ENCODE measurements at regions not wholly inside any gene's neighbourhood (a gene's known extent, or its start where the extent isn't known, plus 50 kb on each side); places are given as distances from the start of the nearest gene placed in this dataset.
A peak's percentile ranks its signal among the peaks of the same experiment; 100 is the strongest.

DNA sequence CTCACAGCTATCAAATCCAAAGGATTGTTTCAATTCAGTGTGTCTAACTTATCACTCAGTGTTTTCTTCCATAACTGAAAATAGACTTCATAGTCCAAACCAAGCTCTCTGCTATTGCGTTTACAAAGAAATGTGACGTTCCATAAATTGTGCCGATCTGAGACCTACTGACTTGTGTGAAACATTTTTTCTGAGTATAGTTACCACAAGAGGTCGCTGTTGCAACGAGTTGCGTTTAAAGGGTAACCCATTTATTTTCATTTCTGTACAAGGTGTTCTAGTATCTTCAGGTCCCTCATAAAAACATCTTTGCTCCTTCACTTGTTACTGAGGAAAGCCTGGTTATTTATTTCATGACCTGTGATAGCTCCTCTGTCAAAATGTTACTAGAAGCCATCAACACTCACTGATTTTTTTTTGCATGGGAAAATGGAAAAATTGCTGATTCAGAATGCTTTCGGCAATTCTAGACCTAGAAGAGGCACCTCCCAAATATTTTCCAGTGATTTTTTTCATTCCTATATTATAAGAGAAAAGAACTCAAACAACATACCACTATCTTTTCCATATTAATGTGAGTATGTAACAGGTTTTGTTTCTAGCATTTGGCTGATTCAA is 60.9 kb upstream of the OR4E1 start:
- H3K27me3 ChIP-seq (replicated peaks; ENCODE audit: insufficient read depth) = no peaks in the 10 kb centered on the region
- H3K27ac ChIP-seq = no peak overlapping the region
- 22 to 26% methylated on average over 7 of the region's 7 CpGs for WGBS, 2 experiments (ENCODE audit: low coverage in 1 of 2, low lambda C conversion rate in 2 of 2, missing lambda C conversion rate in 2 of 2)
- H3K9me3 ChIP-seq (ENCODE audit: low read depth) = no peaks in the 10 kb centered on the region
- no peaks in the 10 kb centered on the region for H3K79me2 ChIP-seq (ENCODE audit: insufficient read depth)
- no peaks in the 10 kb centered on the region for H3K36me3 ChIP-seq (ENCODE audit: low read depth)
- no peaks in the 10 kb centered on the region for H3F3A ChIP-seq (ENCODE audit: insufficient read depth)
- in situ Hi-C loops (cut with MboI) = no loop called here
- H2AFZ ChIP-seq = no peak overlapping the region
- H3K4me2 ChIP-seq (ENCODE audit: unreplicated experiment) = no peak overlapping the region
- H3K9ac ChIP-seq = no peak overlapping the region
- H3K9me2 ChIP-seq (ENCODE audit: insufficient read depth) = no peaks in the 10 kb centered on the region
- no peak for TF ChIP-seq EZH2phosphoT487 (IDR thresholded peaks at IDR 0.05; ENCODE audit: insufficient read depth, low read depth)
- no peak for TF ChIP-seq EZH2 (IDR thresholded peaks at IDR 0.05; ENCODE audit: insufficient read depth, poor library complexity, severe bottlenecking)
- no peaks in the 10 kb centered on the region for H3K4me1 ChIP-seq (ENCODE audit: insufficient read depth)
- DNase-seq = peak; percentile 43
- no peak overlapping the region for H3K4me3 ChIP-seq
- no peaks in the 10 kb centered on the region for H4K20me1 ChIP-seq (ENCODE audit: insufficient read depth)

- 27 to 31% methylated on average over 5 of the region's 5 CpGs for WGBS, 2 experiments (ENCODE audit: low coverage in 1 of 2, low lambda C conversion rate in 2 of 2, missing lambda C conversion rate in 2 of 2)
- no peak overlapping the region for H3K9ac ChIP-seq
- in situ Hi-C loops (cut with MboI) = no loop called here
- no peak overlapping the region for H3K4me2 ChIP-seq (ENCODE audit: unreplicated experiment)
- TF ChIP-seq EZH2 (IDR thresholded peaks at IDR 0.05; ENCODE audit: insufficient read depth, poor library complexity, severe bottlenecking) (no peak), EZH2phosphoT487 (IDR thresholded peaks at IDR 0.05; ENCODE audit: insufficient read depth, low read depth) (no peak)
- H3K4me1 ChIP-seq (ENCODE audit: insufficient read depth) = no peaks in the 10 kb centered on the region
- H3K4me3 ChIP-seq = no peak overlapping the region
- no peaks in the 10 kb centered on the region for H3K36me3 ChIP-seq (ENCODE audit: low read depth)
- no peak overlapping the region for H3K27ac ChIP-seq
- H2AFZ ChIP-seq = no peak overlapping the region
- H3F3A ChIP-seq (ENCODE audit: insufficient read depth) = no peaks in the 10 kb centered on the region
- H3K9me3 ChIP-seq (ENCODE audit: low read depth) = no peaks in the 10 kb centered on the region
- H4K20me1 ChIP-seq (ENCODE audit: insufficient read depth) = no peaks in the 10 kb centered on the region
- H3K27me3 ChIP-seq (replicated peaks; ENCODE audit: insufficient read depth) = no peaks in the 10 kb centered on the region
- no peaks in the 10 kb centered on the region for H3K9me2 ChIP-seq (ENCODE audit: insufficient read depth)
- DNase-seq = no peak
- H3K79me2 ChIP-seq (ENCODE audit: insufficient read depth) = no peaks in the 10 kb centered on the region
Measured at GRCh38 chr14:21729703-21730233, 56.1 kb upstream of the OR4E1 start.

- Histone ChIP-seq H3K27me3 (replicated peaks; ENCODE audit: insufficient read depth) (no peaks in the 10 kb centered on the region; the same call in 1 of the 2 replicates), H4K20me1 (ENCODE audit: insufficient read depth) (no peaks in the 10 kb centered on the region), H2AFZ (no peak overlapping the region), H3K79me2 (ENCODE audit: insufficient read depth) (no peaks in the 10 kb centered on the region), H3K4me3 (no peak overlapping the region), H3K9ac (no peak overlapping the region), H3K36me3 (ENCODE audit: low read depth) (no peaks in the 10 kb centered on the region), H3F3A (ENCODE audit: insufficient read depth) (no peaks in the 10 kb centered on the region), H3K9me3 (ENCODE audit: low read depth) (no peaks in the 10 kb centered on the region), H3K4me2 (ENCODE audit: unreplicated experiment) (no peak overlapping the region), H3K27ac (no peak overlapping the region), H3K9me2 (ENCODE audit: insufficient read depth) (no peaks in the 10 kb centered on the region), H3K4me1 (ENCODE audit: insufficient read depth) (no peaks in the 10 kb centered on the region)
- TF ChIP-seq EZH2phosphoT487 (IDR thresholded peaks at IDR 0.05; ENCODE audit: insufficient read depth, low read depth) (no peak), EZH2 (IDR thresholded peaks at IDR 0.05; ENCODE audit: insufficient read depth, poor library complexity, severe bottlenecking) (no peak)
- in situ Hi-C loops (cut with MboI) = no loop called here
- no peak for DNase-seq
- WGBS, 2 experiments (ENCODE audit: low coverage in 1 of 2, low lambda C conversion rate in 2 of 2, missing lambda C conversion rate in 2 of 2) = 0 to 2% methylated on average over 2 of the region's 2 CpGs
Measured at GRCh38 chr14:21725250-21725649, 51.6 kb upstream of the OR4E1 start.

DNA sequence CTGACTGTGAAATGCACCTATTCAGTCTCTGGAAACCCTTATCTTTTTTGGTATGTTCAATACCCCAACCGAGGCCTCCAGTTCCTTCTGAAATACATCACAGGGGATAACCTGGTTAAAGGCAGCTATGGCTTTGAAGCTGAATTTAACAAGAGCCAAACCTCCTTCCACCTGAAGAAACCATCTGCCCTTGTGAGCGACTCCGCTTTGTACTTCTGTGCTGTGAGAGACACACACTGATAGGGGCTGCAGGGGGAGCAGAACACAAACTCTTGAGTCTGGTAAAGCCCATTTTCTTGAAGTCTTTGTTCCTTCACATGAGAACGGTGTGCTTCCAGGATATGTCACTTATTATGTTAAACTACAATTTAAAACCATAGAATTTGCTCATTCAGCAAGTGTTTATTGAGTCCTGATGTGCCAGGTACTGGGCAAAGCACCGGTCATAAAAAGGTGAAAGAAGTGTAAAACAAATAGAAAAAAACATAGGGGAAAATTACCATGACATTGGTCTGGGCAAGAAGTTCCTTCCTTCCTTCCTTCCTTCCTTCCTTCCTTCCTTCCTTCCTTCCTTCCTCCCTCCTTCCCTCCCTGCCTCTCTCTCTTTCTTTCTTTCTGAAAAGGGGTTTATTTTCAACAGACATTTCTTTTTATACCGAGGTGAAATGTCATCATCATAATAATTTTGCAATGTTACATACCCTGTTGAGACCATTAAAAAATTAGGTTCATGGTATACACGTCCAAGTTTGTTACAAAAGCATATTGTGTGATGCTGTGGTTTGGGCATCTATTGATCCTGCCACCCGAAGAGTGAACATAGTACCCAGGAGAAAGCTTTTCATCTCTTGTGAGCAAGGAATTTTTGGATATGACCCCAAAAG is 50.7 kb upstream of the OR4E1 start:
- no peak overlapping the region for H3K4me2 ChIP-seq (ENCODE audit: unreplicated experiment)
- no peaks in the 10 kb centered on the region for H3K9me2 ChIP-seq (ENCODE audit: insufficient read depth)
- H3K27me3 ChIP-seq (replicated peaks; ENCODE audit: insufficient read depth) = no peaks in the 10 kb centered on the region; the same call in 1 of the 2 replicates
- no peaks in the 10 kb centered on the region for H3K36me3 ChIP-seq (ENCODE audit: low read depth)
- no peaks in the 10 kb centered on the region for H3K9me3 ChIP-seq (ENCODE audit: low read depth)
- H3K4me1 ChIP-seq (ENCODE audit: insufficient read depth) = no peaks in the 10 kb centered on the region
- no peak overlapping the region for H2AFZ ChIP-seq
- in situ Hi-C loops (cut with MboI) = no loop called here
- no peaks in the 10 kb centered on the region for H4K20me1 ChIP-seq (ENCODE audit: insufficient read depth)
- no peaks in the 10 kb centered on the region for H3K79me2 ChIP-seq (ENCODE audit: insufficient read depth)
- no peak overlapping the region for H3K4me3 ChIP-seq
- no peaks in the 10 kb centered on the region for H3F3A ChIP-seq (ENCODE audit: insufficient read depth)
- no peak overlapping the region for H3K9ac ChIP-seq
- no peak for DNase-seq
- WGBS, 2 experiments (ENCODE audit: low coverage in 1 of 2, low lambda C conversion rate in 2 of 2, missing lambda C conversion rate in 2 of 2) = 19% methylated on average over 8 of the region's 8 CpGs
- TF ChIP-seq EZH2phosphoT487 (IDR thresholded peaks at IDR 0.05; ENCODE audit: insufficient read depth, low read depth) = no peak
- no peak overlapping the region for H3K27ac ChIP-seq

Measured in GM23248 (cell line).